ENCODE measurements at regions not wholly inside any gene's neighbourhood (a gene's known extent, or its start where the extent isn't known, plus 50 kb on each side); places are given as distances from the start of the nearest gene placed in this dataset.

- H3K36me3 Mint-ChIP-seq (ENCODE audit: insufficient read depth, unreplicated experiment), result no peaks in the 10 kb centered on the region
- no TSS peak for BruUV-seq (replicated peaks)
- peaks cover 12% of the 10 kb centered on the region for H3K9me3 Mint-ChIP-seq (ENCODE audit: low read depth, unreplicated experiment)
- DNase-seq, result no peak
- no peak overlapping the region for H3K27ac Mint-ChIP-seq (ENCODE audit: unreplicated experiment)
- no peak overlapping the region for H3K4me3 Mint-ChIP-seq (ENCODE audit: low read depth, unreplicated experiment)
- H3K4me1 Mint-ChIP-seq (ENCODE audit: low read depth, unreplicated experiment), result no peaks in the 10 kb centered on the region
- CTCF ChIA-PET, result no interaction called here
- no peak for TF ChIP-seq CTCF (IDR thresholded peaks at IDR 0.05; ENCODE audit: unreplicated experiment)
- intact Hi-C loops (cut with micrococcal nuclease; ENCODE audit: unreplicated experiment), result no loop called here
- no peaks in the 10 kb centered on the region for H3K27me3 Mint-ChIP-seq (ENCODE audit: unreplicated experiment)
These were observed 955.6 kb downstream of the UQCRFS1 start for GRCh38 chr19:28257396-28257795.

GRCh38 chr19:28247243-28247642 lies 965.7 kb downstream of the UQCRFS1 start:
- Mint-ChIP-seq H3K36me3 (ENCODE audit: insufficient read depth, unreplicated experiment) (no peaks in the 10 kb centered on the region), H3K27ac (ENCODE audit: unreplicated experiment) (no peak overlapping the region), H3K9me3 (ENCODE audit: low read depth, unreplicated experiment) (peaks cover 14% of the 10 kb centered on the region), H3K4me1 (ENCODE audit: low read depth, unreplicated experiment) (no peaks in the 10 kb centered on the region), H3K4me3 (ENCODE audit: low read depth, unreplicated experiment) (no peak overlapping the region), H3K27me3 (ENCODE audit: unreplicated experiment) (no peaks in the 10 kb centered on the region)
- BruUV-seq (replicated peaks), result no TSS peak
- intact Hi-C loops (cut with micrococcal nuclease; ENCODE audit: unreplicated experiment), result no loop called here
- CTCF ChIA-PET, result interaction anchor here (0.6 kb wide), 1 partner anchor 240 kb away, joined by 10 read pairs; no protein-coding TSS in a partner anchor
- no peak for TF ChIP-seq CTCF (IDR thresholded peaks at IDR 0.05; ENCODE audit: unreplicated experiment)
- no peak for DNase-seq

GRCh38 chr19:28245937-28246336 lies 967.0 kb downstream of the UQCRFS1 start:
- Mint-ChIP-seq H3K4me1 (ENCODE audit: low read depth, unreplicated experiment) (no peaks in the 10 kb centered on the region), H3K4me3 (ENCODE audit: low read depth, unreplicated experiment) (no peak overlapping the region), H3K27ac (ENCODE audit: unreplicated experiment) (no peak overlapping the region), H3K9me3 (ENCODE audit: low read depth, unreplicated experiment) (peaks cover 11% of the 10 kb centered on the region), H3K36me3 (ENCODE audit: insufficient read depth, unreplicated experiment) (no peaks in the 10 kb centered on the region), H3K27me3 (ENCODE audit: unreplicated experiment) (no peaks in the 10 kb centered on the region)
- intact Hi-C loops (cut with micrococcal nuclease; ENCODE audit: unreplicated experiment), result no loop called here
- CTCF ChIA-PET, result no interaction called here
- no TSS peak for BruUV-seq (replicated peaks)
- TF ChIP-seq CTCF (IDR thresholded peaks at IDR 0.05; ENCODE audit: unreplicated experiment), result no peak
- no peak for DNase-seq

- Mint-ChIP-seq H3K27ac (ENCODE audit: unreplicated experiment) (no peak overlapping the region), H3K4me1 (ENCODE audit: low read depth, unreplicated experiment) (no peaks in the 10 kb centered on the region), H3K9me3 (ENCODE audit: low read depth, unreplicated experiment) (peaks cover 11% of the 10 kb centered on the region), H3K36me3 (ENCODE audit: insufficient read depth, unreplicated experiment) (no peaks in the 10 kb centered on the region), H3K4me3 (ENCODE audit: low read depth, unreplicated experiment) (no peak overlapping the region), H3K27me3 (ENCODE audit: unreplicated experiment) (no peaks in the 10 kb centered on the region)
- no peak for DNase-seq
- BruUV-seq (replicated peaks), result no TSS peak
- CTCF ChIA-PET, result no interaction called here
- intact Hi-C loops (cut with micrococcal nuclease; ENCODE audit: unreplicated experiment), result no loop called here
- TF ChIP-seq CTCF (IDR thresholded peaks at IDR 0.05; ENCODE audit: unreplicated experiment), result no peak
These were observed 968.0 kb downstream of the UQCRFS1 start for GRCh38 chr19:28244966-28245365.

Data from Calu3 (cell line).